ENCODE measurements at regions not wholly inside any gene's neighbourhood (a gene's known extent, or its start where the extent isn't known, plus 50 kb on each side); places are given as distances from the start of the nearest gene placed in this dataset.

GRCh38 chr10:131753336-131753735 is 147.5 kb upstream of the PPP2R2D start:
- POLR2A ChIA-PET: no interaction called here
- CTCF ChIA-PET: no interaction called here

- CTCF ChIA-PET: no interaction called here
- POLR2A ChIA-PET: no interaction called here
Observed at GRCh38 chr10:131755200-131755599, 145.6 kb upstream of the PPP2R2D start.

GRCh38 chr10:131757285-131758058 is 143.3 kb upstream of the PPP2R2D start:
- ChIA-PET CTCF (no interaction called here), POLR2A (no interaction called here)

- POLR2A ChIA-PET: no interaction called here
- CTCF ChIA-PET: no interaction called here
Observed at GRCh38 chr10:131758062-131758938, 142.5 kb upstream of the PPP2R2D start.

DNA sequence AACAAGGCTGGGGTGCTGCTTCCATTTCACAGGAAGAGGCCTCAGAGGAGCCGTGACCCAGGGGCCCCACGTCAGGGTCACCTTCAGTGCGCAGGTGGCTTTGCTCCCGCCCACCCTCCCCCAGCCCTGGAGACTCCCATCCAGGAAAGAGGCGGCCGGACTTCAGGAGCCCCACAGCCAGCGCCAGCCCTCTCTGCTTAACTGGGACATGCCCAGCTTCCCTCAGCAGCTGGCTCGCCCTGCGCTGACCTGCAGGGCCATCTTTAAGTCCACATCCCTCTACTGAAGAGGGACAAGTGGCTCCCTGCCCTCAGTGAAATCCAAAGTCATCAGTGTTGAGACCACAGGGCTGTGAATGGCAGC is 141.9 kb upstream of the PPP2R2D start:
- POLR2A ChIA-PET: no interaction called here
- CTCF ChIA-PET: no interaction called here

DNA sequence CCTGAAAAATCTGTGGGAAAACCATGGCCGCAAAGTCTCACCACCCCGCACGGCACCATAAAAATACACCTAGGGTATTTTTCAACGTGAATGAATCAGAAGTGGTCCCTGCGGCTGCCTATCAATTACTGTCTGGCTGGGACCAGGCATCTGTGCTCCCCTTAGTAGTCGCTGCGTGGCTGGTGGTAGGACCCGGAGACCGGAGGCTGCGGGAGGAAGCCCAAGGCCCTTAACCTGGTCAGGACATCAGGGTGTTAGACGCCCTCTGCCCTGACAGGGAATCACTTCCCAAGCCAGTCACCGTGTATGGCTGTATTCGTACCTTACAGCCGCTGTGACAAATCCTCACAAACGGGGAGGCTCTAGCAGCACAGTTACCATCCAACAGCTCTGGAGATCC is 141.5 kb upstream of the PPP2R2D start:
- ChIA-PET POLR2A (no interaction called here), CTCF (no interaction called here)

GRCh38 chr10:131760416-131761166 is 140.2 kb upstream of the PPP2R2D start:
- POLR2A ChIA-PET: no interaction called here

GRCh38 chr10:131762789-131763696 is 137.8 kb upstream of the PPP2R2D start:
- CTCF ChIA-PET: no interaction called here
- POLR2A ChIA-PET: no interaction called here

More at GRCh38 chr10:131760416-131761166, 140.2 kb upstream of the PPP2R2D start:
- CTCF ChIA-PET: no interaction called here

DNA sequence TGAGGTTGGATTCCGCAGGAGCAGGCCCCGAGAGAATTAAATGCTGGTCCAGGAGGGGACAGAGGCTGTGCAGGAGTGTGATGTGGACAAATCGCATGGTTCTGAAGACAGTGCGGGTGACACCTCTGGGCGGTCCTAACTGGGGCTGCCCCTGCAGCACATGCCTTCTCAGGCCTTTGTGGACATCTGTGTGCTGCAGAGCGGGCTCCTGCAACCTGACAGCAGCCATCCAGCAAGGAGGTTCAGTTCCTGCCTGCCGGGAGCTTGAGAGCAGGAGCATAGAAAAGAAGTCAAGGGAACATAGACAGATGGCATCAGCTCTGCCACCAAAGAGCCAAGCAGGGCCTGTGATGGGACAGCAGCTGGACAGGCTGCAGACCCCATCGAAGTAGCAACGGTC is 135.9 kb upstream of the PPP2R2D start:
- CTCF ChIA-PET: no interaction called here
- POLR2A ChIA-PET: no interaction called here

- POLR2A ChIA-PET: no interaction called here
- CTCF ChIA-PET: no interaction called here
Observed at GRCh38 chr10:131766096-131766495, 134.7 kb upstream of the PPP2R2D start.

DNA sequence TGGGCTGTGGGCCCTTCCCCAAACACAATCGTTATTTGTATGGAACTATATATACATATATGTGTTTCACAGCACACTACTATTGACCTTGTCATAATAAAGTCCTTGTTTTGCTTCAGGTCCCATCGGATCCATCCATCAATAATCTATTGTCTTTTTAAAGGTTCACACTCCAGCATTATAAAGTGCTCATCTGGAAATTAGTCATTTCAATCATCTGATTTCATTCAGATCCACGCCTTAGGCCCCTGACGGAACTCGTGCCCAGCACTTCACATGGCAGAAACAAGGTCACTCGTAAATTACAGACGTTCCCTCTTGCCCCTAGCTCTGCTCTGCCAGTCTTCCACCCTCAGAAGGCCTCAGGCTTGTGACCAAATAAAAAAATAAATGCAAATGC is 133.1 kb upstream of the PPP2R2D start:
- CTCF ChIA-PET: no interaction called here
- POLR2A ChIA-PET: no interaction called here

DNA sequence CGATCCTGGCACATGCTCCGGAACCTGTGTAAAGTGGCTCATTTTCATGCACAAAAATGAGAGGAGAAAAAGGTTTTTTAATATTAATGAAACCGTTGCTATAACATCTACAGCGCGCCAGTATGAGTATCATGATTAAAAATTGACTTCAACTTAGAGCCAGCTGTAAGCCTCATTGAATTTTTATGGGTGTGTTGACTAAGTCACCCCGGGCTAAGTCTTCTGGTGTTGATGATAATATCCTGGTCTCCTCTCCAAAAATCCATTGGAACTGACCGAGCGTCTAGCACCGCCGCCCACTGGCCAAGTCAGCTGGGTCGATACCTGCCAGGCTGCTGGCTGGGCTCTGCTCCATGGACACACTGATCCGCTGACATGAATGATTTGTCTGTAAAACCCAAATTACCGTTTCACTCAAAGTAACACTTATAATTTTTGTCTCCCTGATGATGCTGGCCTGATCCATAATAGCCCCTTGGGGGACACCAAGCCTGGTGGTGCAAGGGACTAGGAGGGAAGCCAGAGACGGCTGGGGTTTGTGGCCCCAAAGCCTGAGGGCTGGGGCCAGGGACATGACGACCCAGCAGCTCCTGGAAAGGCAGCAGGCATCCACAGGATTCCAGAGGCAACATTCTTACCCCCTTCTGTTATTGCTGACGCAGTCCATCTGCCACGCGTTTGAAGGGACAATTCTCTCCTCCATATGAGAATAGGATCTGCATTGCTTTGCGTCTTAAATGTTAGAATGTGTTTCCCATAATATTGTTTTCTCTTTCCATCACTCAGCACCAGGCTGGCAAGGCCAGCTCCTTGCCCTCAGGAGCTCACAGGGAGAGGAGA is 131.0 kb upstream of the PPP2R2D start:
- CTCF ChIA-PET: no interaction called here

GRCh38 chr10:131770946-131771633 is 129.7 kb upstream of the PPP2R2D start:
- ChIA-PET CTCF (no interaction called here), POLR2A (no interaction called here)

More for the DNA sequence above, 131.0 kb upstream of the PPP2R2D start:
- POLR2A ChIA-PET: no interaction called here

DNA sequence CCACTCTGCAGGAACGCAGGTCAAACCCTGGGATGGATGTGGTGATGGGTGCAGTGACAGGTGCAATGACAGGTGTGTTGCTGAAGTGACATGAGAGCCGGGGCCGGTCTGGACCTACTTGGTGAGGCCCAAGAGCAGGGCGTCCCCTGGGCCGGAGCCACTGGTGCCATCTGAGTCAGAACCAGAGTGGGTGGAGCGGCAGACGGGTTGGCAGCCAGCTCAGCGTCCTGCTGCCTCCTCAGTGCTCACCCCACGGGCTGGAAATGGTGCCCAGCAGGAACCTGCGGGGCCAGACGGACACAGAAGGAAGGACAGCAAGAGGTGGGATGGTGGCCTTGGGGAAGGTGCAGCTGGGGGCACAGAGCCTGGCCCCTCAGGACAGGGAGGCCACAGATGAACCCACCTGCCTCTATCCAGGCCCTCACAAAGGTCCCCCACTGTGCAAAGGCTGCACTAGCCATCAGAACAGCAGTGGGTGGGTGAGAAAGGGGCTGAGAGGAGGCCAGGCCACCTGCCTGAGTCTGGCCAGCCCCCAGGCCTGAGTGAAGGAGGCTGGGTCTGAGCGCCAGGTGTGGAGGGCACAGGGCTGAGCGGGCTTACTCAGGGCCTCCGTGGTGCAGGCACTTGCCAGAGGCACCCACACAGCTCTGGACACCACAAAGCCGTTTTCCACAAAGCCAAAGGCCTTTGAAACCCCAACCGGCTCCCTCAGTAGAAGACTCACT is 129.0 kb upstream of the PPP2R2D start:
- ChIA-PET POLR2A (no interaction called here), CTCF (no interaction called here)

GRCh38 chr10:131772441-131772840 is 128.4 kb upstream of the PPP2R2D start:
- ChIA-PET CTCF (no interaction called here), POLR2A (no interaction called here)

GRCh38 chr10:131773370-131774343 is 127.2 kb upstream of the PPP2R2D start:
- ChIA-PET CTCF (no interaction called here), POLR2A (no interaction called here)

DNA sequence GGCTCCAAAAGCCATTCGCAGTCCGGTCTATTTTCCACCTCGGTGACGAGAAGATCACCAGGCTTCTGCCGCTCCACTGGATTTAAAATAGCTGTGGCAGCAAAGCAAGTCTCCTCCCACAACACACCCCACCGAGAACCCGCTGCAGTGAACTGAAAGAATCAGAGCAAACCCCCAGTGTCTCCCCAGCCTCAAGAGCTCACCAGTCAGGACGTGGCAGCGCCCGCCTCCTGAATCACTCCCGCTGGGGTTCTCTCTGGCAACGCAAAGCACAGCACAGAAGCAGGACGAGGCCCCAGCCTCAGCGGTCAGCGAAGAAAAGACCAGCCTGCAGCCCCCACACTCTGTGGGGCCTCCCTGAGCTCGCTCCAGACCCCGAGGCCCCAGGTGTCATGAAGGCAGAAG is 126.1 kb upstream of the PPP2R2D start:
- ChIA-PET CTCF (no interaction called here), POLR2A (no interaction called here)

Measured in activated CD8-positive, alpha-beta memory T cell treated with anti-CD3 and anti-CD28 coated beads for 36 hours (primary cell).